B cell (primary cell): ENCODE measurements at regions not wholly inside any gene's neighbourhood (a gene's known extent, or its start where the extent isn't known, plus 50 kb on each side); places are given as distances from the start of the nearest gene placed in this dataset.

Source experiments
- EZH2 ChIP-seq: IDR thresholded peaks from 2 replicates; pipeline ENCODE4 v1.6.1; 2012; ENCODE audit warnings: borderline replicate concordance, low read depth, mild to moderate bottlenecking, moderate library complexity, low read length; ENCODE audit not compliant: insufficient read depth, poor library complexity, severe bottlenecking
- TF ChIP-seq, protein P1 (sequence below): fragments of 200-600 bp; IDR thresholded peaks from one replicate; pipeline ENCODE4 v1.8.0; 2022; ENCODE audit warnings: antibody characterized with exemption, mild to moderate bottlenecking

DNA sequence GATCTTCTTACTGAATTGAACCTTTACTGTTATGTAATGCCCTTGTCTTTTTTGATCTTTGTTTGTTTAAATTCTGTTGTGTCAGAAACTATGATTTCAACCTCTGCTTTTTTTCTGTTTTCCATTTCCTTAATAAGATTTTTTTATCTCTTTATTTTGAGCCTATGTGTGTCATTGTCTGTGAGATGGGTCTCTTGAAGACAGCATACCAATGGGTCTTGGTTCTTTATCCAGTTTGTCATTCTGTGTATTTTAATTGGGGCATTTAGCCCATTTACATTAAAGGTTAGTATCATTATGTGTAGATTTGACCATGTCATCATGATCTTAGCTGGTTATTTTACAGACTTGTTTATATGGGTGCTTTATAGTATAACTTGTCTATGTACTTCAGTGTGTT lies 1803.3 kb downstream of the SLITRK5 start:
- TF ChIP-seq, protein P1, sequence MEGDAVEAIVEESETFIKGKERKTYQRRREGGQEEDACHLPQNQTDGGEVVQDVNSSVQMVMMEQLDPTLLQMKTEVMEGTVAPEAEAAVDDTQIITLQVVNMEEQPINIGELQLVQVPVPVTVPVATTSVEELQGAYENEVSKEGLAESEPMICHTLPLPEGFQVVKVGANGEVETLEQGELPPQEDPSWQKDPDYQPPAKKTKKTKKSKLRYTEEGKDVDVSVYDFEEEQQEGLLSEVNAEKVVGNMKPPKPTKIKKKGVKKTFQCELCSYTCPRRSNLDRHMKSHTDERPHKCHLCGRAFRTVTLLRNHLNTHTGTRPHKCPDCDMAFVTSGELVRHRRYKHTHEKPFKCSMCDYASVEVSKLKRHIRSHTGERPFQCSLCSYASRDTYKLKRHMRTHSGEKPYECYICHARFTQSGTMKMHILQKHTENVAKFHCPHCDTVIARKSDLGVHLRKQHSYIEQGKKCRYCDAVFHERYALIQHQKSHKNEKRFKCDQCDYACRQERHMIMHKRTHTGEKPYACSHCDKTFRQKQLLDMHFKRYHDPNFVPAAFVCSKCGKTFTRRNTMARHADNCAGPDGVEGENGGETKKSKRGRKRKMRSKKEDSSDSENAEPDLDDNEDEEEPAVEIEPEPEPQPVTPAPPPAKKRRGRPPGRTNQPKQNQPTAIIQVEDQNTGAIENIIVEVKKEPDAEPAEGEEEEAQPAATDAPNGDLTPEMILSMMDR, result no peak
- no peak for TF ChIP-seq EZH2
